ENCODE measurements at regions not wholly inside any gene's neighbourhood (a gene's known extent, or its start where the extent isn't known, plus 50 kb on each side); places are given as distances from the start of the nearest gene placed in this dataset.

DNA sequence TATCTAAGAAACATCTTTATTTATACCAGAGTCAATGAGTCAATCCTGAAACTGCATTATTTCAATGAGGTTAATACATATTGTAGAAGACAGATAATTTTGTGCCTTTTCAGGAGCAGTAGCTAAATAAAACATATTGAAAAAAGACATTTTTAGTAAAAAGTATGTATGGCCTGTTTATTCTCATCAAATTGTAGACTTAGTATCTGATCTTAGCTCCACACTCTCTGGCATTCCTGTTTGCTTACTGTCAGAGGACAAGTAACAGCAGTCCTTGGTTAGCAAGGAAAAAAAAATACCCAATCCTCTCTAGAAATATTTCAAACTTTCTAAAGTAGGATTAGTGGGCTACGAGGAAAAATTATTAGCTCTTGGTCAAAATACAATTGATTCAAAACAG lies 50.5 kb upstream of the GUCY1A1 start:
- Histone ChIP-seq H3K36me3 (no peaks in the 10 kb centered on the region), H3K27me3 (no peaks in the 10 kb centered on the region), H3K4me1 (ENCODE audit: control insufficient read depth in 1 of 2, insufficient read depth in 1 of 2, low read depth in 1 of 2, low read length in 1 of 2) (no peaks in the 10 kb centered on the region), H3K9me3 (no peaks in the 10 kb centered on the region), H3K27ac (no peak overlapping the region), H3K4me3 (ENCODE audit: low read depth in 1 of 2, low read length in 1 of 2) (no peak overlapping the region)
- TF ChIP-seq, protein P1, sequence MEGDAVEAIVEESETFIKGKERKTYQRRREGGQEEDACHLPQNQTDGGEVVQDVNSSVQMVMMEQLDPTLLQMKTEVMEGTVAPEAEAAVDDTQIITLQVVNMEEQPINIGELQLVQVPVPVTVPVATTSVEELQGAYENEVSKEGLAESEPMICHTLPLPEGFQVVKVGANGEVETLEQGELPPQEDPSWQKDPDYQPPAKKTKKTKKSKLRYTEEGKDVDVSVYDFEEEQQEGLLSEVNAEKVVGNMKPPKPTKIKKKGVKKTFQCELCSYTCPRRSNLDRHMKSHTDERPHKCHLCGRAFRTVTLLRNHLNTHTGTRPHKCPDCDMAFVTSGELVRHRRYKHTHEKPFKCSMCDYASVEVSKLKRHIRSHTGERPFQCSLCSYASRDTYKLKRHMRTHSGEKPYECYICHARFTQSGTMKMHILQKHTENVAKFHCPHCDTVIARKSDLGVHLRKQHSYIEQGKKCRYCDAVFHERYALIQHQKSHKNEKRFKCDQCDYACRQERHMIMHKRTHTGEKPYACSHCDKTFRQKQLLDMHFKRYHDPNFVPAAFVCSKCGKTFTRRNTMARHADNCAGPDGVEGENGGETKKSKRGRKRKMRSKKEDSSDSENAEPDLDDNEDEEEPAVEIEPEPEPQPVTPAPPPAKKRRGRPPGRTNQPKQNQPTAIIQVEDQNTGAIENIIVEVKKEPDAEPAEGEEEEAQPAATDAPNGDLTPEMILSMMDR (IDR thresholded peaks at IDR 0.05), result no peak

DNA sequence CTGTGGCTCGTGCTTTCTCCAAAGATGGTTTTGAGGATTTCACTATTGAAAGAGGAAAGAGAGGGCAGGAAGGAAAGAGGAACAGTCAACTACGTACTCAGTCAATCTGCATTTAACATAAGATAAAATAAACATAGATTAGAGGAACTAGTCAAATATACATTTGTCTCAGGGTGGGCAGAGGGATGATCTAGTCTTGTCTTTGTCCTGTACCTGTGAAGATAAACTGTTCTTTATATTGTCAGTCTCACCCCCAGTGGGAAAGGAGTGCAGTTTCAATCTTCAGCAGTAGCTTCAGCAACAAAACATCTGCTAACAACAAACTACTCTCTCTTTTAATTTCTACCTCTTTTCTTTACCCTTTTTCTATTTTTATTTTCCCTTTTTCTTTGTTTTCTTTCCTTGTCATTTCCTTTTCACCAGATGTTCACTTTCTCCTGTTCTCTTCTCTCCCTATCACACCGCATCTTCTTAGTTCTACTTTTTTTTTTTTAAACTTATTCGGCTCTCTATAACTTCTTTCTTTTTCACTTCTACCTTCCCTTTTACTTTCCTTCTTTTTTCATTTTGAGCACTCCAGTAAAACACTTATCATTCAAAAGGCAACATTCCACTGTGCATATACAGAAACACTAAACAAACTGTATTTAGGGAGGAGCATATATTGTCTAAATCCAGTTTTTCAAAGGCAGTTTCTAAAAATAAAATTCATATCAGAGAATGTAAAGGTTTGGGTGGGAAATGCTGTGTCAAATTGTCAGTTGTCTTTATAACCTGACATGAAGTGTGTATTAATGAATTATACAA lies 51.4 kb upstream of the GUCY1A1 start:
- H3K4me1 ChIP-seq (ENCODE audit: control insufficient read depth in 1 of 2, insufficient read depth in 1 of 2, low read depth in 1 of 2, low read length in 1 of 2), result no peaks in the 10 kb centered on the region
- no peaks in the 10 kb centered on the region for H3K36me3 ChIP-seq
- H3K27me3 ChIP-seq, result no peaks in the 10 kb centered on the region
- no peak overlapping the region for H3K27ac ChIP-seq
- H3K9me3 ChIP-seq, result no peaks in the 10 kb centered on the region
- H3K4me3 ChIP-seq (ENCODE audit: low read depth in 1 of 2, low read length in 1 of 2), result no peak overlapping the region
- TF ChIP-seq, protein P1 (IDR thresholded peaks at IDR 0.05), result no peak

DNA sequence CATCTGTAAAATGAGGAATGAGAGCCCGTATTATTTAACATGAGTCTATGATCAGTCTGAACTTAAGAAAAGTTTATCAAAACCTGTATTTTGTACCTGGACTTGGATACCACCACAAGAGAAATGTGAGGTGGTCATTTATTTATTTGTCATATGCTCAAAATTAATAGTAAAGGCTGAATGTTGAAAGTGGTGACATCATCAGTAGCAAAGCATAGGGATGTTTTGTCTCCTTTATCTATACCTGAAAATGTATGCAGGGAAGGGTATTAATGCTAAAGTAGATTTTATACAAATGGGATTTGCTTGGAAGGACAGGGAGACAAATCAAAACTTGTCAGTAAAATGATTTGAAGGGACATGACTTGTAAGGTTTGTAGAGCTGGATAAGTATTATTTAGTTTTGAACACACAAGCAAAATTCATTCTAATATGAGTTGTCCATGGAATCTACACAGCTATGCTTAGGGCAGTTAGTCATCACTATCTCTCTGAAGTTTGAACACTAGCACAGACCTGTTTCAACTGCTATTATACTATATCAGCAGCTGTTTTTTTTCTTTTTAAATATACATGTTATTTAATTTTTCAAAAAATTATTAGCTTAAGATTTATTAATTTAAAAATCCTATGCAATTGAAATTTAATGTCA lies 52.4 kb upstream of the GUCY1A1 start:
- H3K4me3 ChIP-seq (ENCODE audit: low read depth in 1 of 2, low read length in 1 of 2), result no peak overlapping the region
- H3K9me3 ChIP-seq, result no peaks in the 10 kb centered on the region
- H3K27me3 ChIP-seq, result no peaks in the 10 kb centered on the region
- H3K27ac ChIP-seq, result no peak overlapping the region
- H3K4me1 ChIP-seq (ENCODE audit: control insufficient read depth in 1 of 2, insufficient read depth in 1 of 2, low read depth in 1 of 2, low read length in 1 of 2), result no peaks in the 10 kb centered on the region
- no peaks in the 10 kb centered on the region for H3K36me3 ChIP-seq
- TF ChIP-seq, protein P1 (IDR thresholded peaks at IDR 0.05), result no peak

DNA sequence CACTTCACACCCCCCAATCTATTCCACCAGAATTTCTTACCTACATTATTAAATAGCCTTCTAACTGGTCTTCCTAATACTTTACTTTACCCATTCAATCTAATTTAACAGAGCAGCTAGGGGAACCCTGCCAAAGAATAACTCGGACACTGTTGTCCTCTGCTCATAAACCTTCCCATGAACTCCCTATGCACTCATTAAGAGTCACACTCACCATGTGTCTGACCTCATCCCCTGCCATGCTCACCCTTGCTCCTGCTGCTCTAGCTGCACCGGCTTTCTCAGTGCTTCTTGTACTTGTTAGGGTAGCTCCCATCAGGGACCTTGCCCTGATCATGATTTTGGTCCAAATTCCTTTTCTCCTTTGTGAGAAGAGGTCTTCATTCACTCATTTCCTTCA lies 54.6 kb upstream of the GUCY1A1 start:
- no peak overlapping the region for H3K27ac ChIP-seq
- no peak overlapping the region for H3K4me3 ChIP-seq (ENCODE audit: low read depth in 1 of 2, low read length in 1 of 2)
- TF ChIP-seq, protein P1 (IDR thresholded peaks at IDR 0.05), result no peak
- no peaks in the 10 kb centered on the region for H3K27me3 ChIP-seq
- H3K9me3 ChIP-seq, result no peaks in the 10 kb centered on the region
- H3K36me3 ChIP-seq, result no peaks in the 10 kb centered on the region
- no peaks in the 10 kb centered on the region for H3K4me1 ChIP-seq (ENCODE audit: control insufficient read depth in 1 of 2, insufficient read depth in 1 of 2, low read depth in 1 of 2, low read length in 1 of 2)

DNA sequence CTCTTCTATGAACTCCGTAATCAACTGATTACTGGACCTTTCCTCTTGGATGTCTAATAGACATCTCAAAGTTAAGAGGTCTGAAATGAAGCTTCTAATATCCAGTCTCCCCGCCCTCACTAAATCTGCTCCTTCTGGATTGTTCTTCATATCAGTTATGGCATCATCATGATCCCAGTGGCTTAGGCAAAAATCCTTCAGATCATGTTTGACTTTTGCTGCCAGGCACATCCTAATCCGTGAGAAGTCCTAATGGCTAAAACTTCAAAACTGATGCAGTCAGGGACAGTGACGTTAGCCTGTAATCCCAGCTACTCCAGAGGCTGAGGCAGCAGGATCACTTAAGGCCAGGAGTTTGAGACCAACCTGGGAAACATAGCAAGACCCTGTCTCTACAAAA lies 55.1 kb upstream of the GUCY1A1 start:
- TF ChIP-seq, protein P1 (IDR thresholded peaks at IDR 0.05), result no peak
- no peak overlapping the region for H3K27ac ChIP-seq
- H3K36me3 ChIP-seq, result no peaks in the 10 kb centered on the region
- H3K27me3 ChIP-seq, result no peaks in the 10 kb centered on the region
- H3K4me3 ChIP-seq (ENCODE audit: low read depth in 1 of 2, low read length in 1 of 2), result no peak overlapping the region
- no peaks in the 10 kb centered on the region for H3K9me3 ChIP-seq
- no peaks in the 10 kb centered on the region for H3K4me1 ChIP-seq (ENCODE audit: control insufficient read depth in 1 of 2, insufficient read depth in 1 of 2, low read depth in 1 of 2, low read length in 1 of 2)
